ENCODE measurements at regions not wholly inside any gene's neighbourhood (a gene's known extent, or its start where the extent isn't known, plus 50 kb on each side); places are given as distances from the start of the nearest gene placed in this dataset.

DNA sequence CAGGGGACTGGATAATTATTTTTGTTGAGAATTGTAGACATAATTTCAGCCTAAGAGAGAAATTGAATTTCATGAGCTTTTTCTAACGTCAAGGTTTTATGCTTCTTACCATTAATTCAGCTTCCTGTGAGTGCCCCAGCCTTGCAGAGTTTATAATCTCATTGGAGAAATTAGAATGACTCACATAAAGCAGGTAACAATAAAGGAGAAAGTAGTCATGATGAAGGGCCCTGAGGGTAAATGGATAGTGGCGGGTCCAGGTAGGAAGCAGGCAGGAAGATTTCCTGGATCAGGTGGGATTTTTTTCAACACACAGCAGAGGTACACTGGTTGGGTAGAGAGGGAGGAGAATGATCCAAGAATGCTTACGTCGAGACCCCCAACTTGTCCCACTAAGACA, 311.4 kb downstream of the BARHL2 start:
- H3K4me1 Mint-ChIP-seq, result no peaks in the 10 kb centered on the region
- ATAC-seq (no peak), DNase-seq (no peak)
- H3K36me3 ChIP-seq (ENCODE audit: control insufficient read depth, insufficient read depth, low read length), result no peaks in the 10 kb centered on the region
- TF ChIP-seq, protein P1, sequence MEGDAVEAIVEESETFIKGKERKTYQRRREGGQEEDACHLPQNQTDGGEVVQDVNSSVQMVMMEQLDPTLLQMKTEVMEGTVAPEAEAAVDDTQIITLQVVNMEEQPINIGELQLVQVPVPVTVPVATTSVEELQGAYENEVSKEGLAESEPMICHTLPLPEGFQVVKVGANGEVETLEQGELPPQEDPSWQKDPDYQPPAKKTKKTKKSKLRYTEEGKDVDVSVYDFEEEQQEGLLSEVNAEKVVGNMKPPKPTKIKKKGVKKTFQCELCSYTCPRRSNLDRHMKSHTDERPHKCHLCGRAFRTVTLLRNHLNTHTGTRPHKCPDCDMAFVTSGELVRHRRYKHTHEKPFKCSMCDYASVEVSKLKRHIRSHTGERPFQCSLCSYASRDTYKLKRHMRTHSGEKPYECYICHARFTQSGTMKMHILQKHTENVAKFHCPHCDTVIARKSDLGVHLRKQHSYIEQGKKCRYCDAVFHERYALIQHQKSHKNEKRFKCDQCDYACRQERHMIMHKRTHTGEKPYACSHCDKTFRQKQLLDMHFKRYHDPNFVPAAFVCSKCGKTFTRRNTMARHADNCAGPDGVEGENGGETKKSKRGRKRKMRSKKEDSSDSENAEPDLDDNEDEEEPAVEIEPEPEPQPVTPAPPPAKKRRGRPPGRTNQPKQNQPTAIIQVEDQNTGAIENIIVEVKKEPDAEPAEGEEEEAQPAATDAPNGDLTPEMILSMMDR (IDR thresholded peaks at IDR 0.05), result no peak
- H3K9me3 ChIP-seq (ENCODE audit: control insufficient read depth, insufficient read depth, low read length), result no peaks in the 10 kb centered on the region
- no peaks in the 10 kb centered on the region for H3K27me3 ChIP-seq (ENCODE audit: control insufficient read depth, insufficient read depth, low read length)
- WGBS (ENCODE audit: insufficient coverage), result 98% methylated on average over 4 of the region's 4 CpGs
- no peak overlapping the region for H3K4me3 Mint-ChIP-seq
- H3K27ac ChIP-seq (ENCODE audit: low read length), result no peak overlapping the region
- H3K9me3 Mint-ChIP-seq, result peaks cover 3% of the 10 kb centered on the region in 2 donors
- no peaks in the 10 kb centered on the region for H3K4me1 ChIP-seq (ENCODE audit: control insufficient read depth, insufficient read depth, low read length)
- no peak overlapping the region for H3K27ac Mint-ChIP-seq
- H3K36me3 Mint-ChIP-seq, result no peaks in the 10 kb centered on the region
- intact Hi-C loops (cut with micrococcal nuclease), result no loop called here
- H3K27me3 Mint-ChIP-seq (ENCODE audit: low read depth in 2 of 2), result peaks cover 0 to 3% of the 10 kb centered on the region in 2 donors
- H3K4me3 ChIP-seq (ENCODE audit: low read length), result no peak overlapping the region

GRCh38 chr1:90402893-90403849, 313.9 kb downstream of the BARHL2 start:
- intact Hi-C loops (cut with micrococcal nuclease), result no loop called here
- WGBS (ENCODE audit: insufficient coverage), result 90% methylated on average over 4 of the region's 5 CpGs
- H3K27me3 Mint-ChIP-seq (ENCODE audit: low read depth in 2 of 2), result peaks cover 0 to 3% of the 10 kb centered on the region in 2 donors

DNA sequence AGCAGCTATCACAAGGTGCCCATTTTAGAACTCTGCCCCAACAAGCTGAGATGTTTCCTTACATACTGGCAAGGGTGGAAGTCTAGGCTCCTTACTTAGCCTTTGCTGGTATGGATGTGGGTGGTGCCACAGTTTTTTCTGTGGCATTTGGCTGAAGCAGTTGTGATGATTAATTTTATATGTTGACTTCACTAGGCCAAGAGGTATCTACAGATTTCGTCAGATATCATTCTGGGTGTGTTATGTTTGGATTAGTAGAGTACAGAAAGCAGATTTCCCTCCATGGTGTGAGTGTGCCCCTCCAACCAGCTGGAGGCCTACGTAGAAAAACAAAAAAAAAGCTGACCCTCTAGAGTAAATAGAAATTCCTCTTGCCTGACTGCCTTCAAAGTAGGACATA, 317.0 kb downstream of the BARHL2 start:
- Mint-ChIP-seq H3K4me1 (no peaks in the 10 kb centered on the region), H3K4me3 (no peak overlapping the region), H3K27ac (no peak overlapping the region), H3K9me3 (peaks cover 0 to 2% of the 10 kb centered on the region in 2 donors), H3K27me3 (ENCODE audit: low read depth in 2 of 2) (no peaks in the 10 kb centered on the region), H3K36me3 (no peaks in the 10 kb centered on the region)
- Histone ChIP-seq H3K9me3 (ENCODE audit: control insufficient read depth, insufficient read depth, low read length) (no peaks in the 10 kb centered on the region), H3K27ac (ENCODE audit: low read length) (no peak overlapping the region), H3K27me3 (ENCODE audit: control insufficient read depth, insufficient read depth, low read length) (no peaks in the 10 kb centered on the region), H3K36me3 (ENCODE audit: control insufficient read depth, insufficient read depth, low read length) (no peaks in the 10 kb centered on the region), H3K4me1 (ENCODE audit: control insufficient read depth, insufficient read depth, low read length) (no peaks in the 10 kb centered on the region), H3K4me3 (ENCODE audit: low read length) (no peak overlapping the region)
- intact Hi-C loops (cut with micrococcal nuclease), result no loop called here
- TF ChIP-seq, protein P1 (IDR thresholded peaks at IDR 0.05), result no peak
- DNase-seq (no peak), ATAC-seq (no peak)
- WGBS (ENCODE audit: insufficient coverage), result 86% methylated on average over 2 of the region's 2 CpGs

More at GRCh38 chr1:90402893-90403849, 313.9 kb downstream of the BARHL2 start:
- DNase-seq (no peak), ATAC-seq (no peak)
- H3K27ac Mint-ChIP-seq, result no peak overlapping the region
- Histone ChIP-seq H3K4me3 (ENCODE audit: low read length) (no peak overlapping the region), H3K36me3 (ENCODE audit: control insufficient read depth, insufficient read depth, low read length) (no peaks in the 10 kb centered on the region), H3K27me3 (ENCODE audit: control insufficient read depth, insufficient read depth, low read length) (no peaks in the 10 kb centered on the region), H3K27ac (ENCODE audit: low read length) (no peak overlapping the region), H3K9me3 (ENCODE audit: control insufficient read depth, insufficient read depth, low read length) (no peaks in the 10 kb centered on the region), H3K4me1 (ENCODE audit: control insufficient read depth, insufficient read depth, low read length) (no peaks in the 10 kb centered on the region)
- H3K9me3 Mint-ChIP-seq, result peaks cover 3% of the 10 kb centered on the region in 2 donors
- H3K4me1 Mint-ChIP-seq, result no peaks in the 10 kb centered on the region
- no peaks in the 10 kb centered on the region for H3K36me3 Mint-ChIP-seq
- H3K4me3 Mint-ChIP-seq, result no peak overlapping the region
- TF ChIP-seq, protein P1 (IDR thresholded peaks at IDR 0.05), result no peak

Measured in natural killer cell (primary cell).